OCI-M1 (cell line): ENCODE measurements at regions not wholly inside any gene's neighbourhood (a gene's known extent, or its start where the extent isn't known, plus 50 kb on each side); places are given as distances from the start of the nearest gene placed in this dataset.

Source experiments
- DNase-seq: peaks from one replicate; lab custom pipeline; 2025; lab: John Stamatoyannopoulos, UW

- DNase-seq = no peak
These were observed 888.0 kb upstream of the SLC39A10 start for GRCh38 chr2:194769030-194769429.

GRCh38 chr2:194765723-194766122 is 891.3 kb upstream of the SLC39A10 start:
- DNase-seq = no peak

- DNase-seq = no peak
These were observed 906.1 kb upstream of the SLC39A10 start for GRCh38 chr2:194750926-194751325.

GRCh38 chr2:194745557-194746146 is 911.4 kb upstream of the SLC39A10 start:
- peak; percentile 65 for DNase-seq

- no peak for DNase-seq
These were observed 914.3 kb upstream of the SLC39A10 start for GRCh38 chr2:194742706-194743105.

GRCh38 chr2:194739217-194739616 is 917.8 kb upstream of the SLC39A10 start:
- no peak for DNase-seq

- no peak for DNase-seq
These were observed 921.0 kb upstream of the SLC39A10 start for GRCh38 chr2:194735837-194736542.

- no peak for DNase-seq
These were observed 926.8 kb upstream of the SLC39A10 start for GRCh38 chr2:194730266-194730665.

GRCh38 chr2:194725169-194725568 is 931.9 kb upstream of the SLC39A10 start:
- DNase-seq = no peak

- DNase-seq = peak; percentile 16
These were observed 933.6 kb upstream of the SLC39A10 start for GRCh38 chr2:194723446-194723845.

- DNase-seq = no peak
These were observed 935.8 kb upstream of the SLC39A10 start for GRCh38 chr2:194721227-194721626.

- no peak for DNase-seq
These were observed 936.6 kb upstream of the SLC39A10 start for GRCh38 chr2:194720462-194720861.

GRCh38 chr2:194718881-194719280 is 938.1 kb upstream of the SLC39A10 start:
- no peak for DNase-seq

GRCh38 chr2:194714541-194714940 is 942.5 kb upstream of the SLC39A10 start:
- no peak for DNase-seq

- peak; percentile 29 for DNase-seq
These were observed 947.2 kb upstream of the SLC39A10 start for GRCh38 chr2:194709840-194710239.

GRCh38 chr2:194706179-194706578 is 950.8 kb upstream of the SLC39A10 start:
- DNase-seq = no peak

GRCh38 chr2:194705398-194705797 is 951.6 kb upstream of the SLC39A10 start:
- DNase-seq = no peak

- no peak for DNase-seq
These were observed 956.3 kb upstream of the SLC39A10 start for GRCh38 chr2:194700726-194701125.

GRCh38 chr2:194700116-194700515 is 956.9 kb upstream of the SLC39A10 start:
- DNase-seq = no peak

- DNase-seq = no peak
These were observed 959.0 kb upstream of the SLC39A10 start for GRCh38 chr2:194698012-194698411.

- no peak for DNase-seq
These were observed 959.6 kb upstream of the SLC39A10 start for GRCh38 chr2:194697439-194697838.

- no peak for DNase-seq
These were observed 960.3 kb upstream of the SLC39A10 start for GRCh38 chr2:194696690-194697089.

GRCh38 chr2:194686569-194686968 is 970.5 kb upstream of the SLC39A10 start:
- DNase-seq = peak; percentile 32

- peak; percentile 37 for DNase-seq
These were observed 983.0 kb upstream of the SLC39A10 start for GRCh38 chr2:194674043-194674442.
